HFF-Myc (cell line): ENCODE measurements at regions not wholly inside any gene's neighbourhood (a gene's known extent, or its start where the extent isn't known, plus 50 kb on each side); places are given as distances from the start of the nearest gene placed in this dataset.

Experiments
- DNase-seq: peaks from one replicate; pipeline ENCODE4 v3.0.0-alpha.2; 2011; ENCODE audit warnings: low read depth; ENCODE audit errors: extremely low read depth
- H3K4me3 ChIP-seq: replicated peaks from 2 replicates; pipeline ENCODE4 v1.5.1; 2011; ENCODE audit warnings: low read depth, mild to moderate bottlenecking, control low read depth, low read length
- CTCF ChIP-seq: IDR thresholded peaks from 2 replicates; pipeline ENCODE4 v1.5.1; 2012; ENCODE audit warnings: mild to moderate bottlenecking, low read depth, low read length, control low read depth; ENCODE audit errors: missing control alignments

GRCh38 chr15:100786901-100787566 lies 92.6 kb upstream of the ALDH1A3 start:
- no peak for DNase-seq
- no peak for TF ChIP-seq CTCF
- H3K4me3 ChIP-seq: no peak overlapping the region

GRCh38 chr15:100787567-100788417 lies 91.8 kb upstream of the ALDH1A3 start:
- no peak overlapping the region for H3K4me3 ChIP-seq
- DNase-seq: no peak
- no peak for TF ChIP-seq CTCF

GRCh38 chr15:100788418-100789105 lies 91.1 kb upstream of the ALDH1A3 start:
- no peak for TF ChIP-seq CTCF

GRCh38 chr15:100790786-100791265 lies 88.8 kb upstream of the ALDH1A3 start:
- TF ChIP-seq CTCF: no peak
- DNase-seq: no peak
- no peak overlapping the region for H3K4me3 ChIP-seq

More at GRCh38 chr15:100788418-100789105, 91.1 kb upstream of the ALDH1A3 start:
- no peak for DNase-seq
- H3K4me3 ChIP-seq: no peak overlapping the region

GRCh38 chr15:100794008-100794407 lies 85.6 kb upstream of the ALDH1A3 start:
- DNase-seq: no peak
- no peak overlapping the region for H3K4me3 ChIP-seq
- TF ChIP-seq CTCF: no peak

GRCh38 chr15:100801256-100801900 lies 78.3 kb upstream of the ALDH1A3 start:
- no peak for TF ChIP-seq CTCF
- no peak for DNase-seq
- no peak overlapping the region for H3K4me3 ChIP-seq
